Peyer's patch (tissue), 4 donors: ENCODE measurements at regions not wholly inside any gene's neighbourhood (a gene's known extent, or its start where the extent isn't known, plus 50 kb on each side); places are given as distances from the start of the nearest gene placed in this dataset.

Experiments used
- POLR2A ChIP-seq, 2 donors: fragments of 450-650 bp; IDR thresholded peaks; one replicate each; pipeline ENCODE4 v1.5.1; 2017; ENCODE audit warnings: antibody characterized with exemption in 2 of 2, mild to moderate bottlenecking in 2 of 2, moderate library complexity in 2 of 2
- TF ChIP-seq, protein P1 (sequence below), 6 experiments: fragments of 450-650 bp in 4 of 6; fragments of 200-600 bp in 2 of 6; sonication (generic) in 1 of 6; IDR thresholded peaks; one replicate each; pipeline ENCODE4 v1.5.1; 2017 to 2019; ENCODE audit warnings: antibody characterized with exemption in 6 of 6, mild to moderate bottlenecking in 3 of 6, moderate library complexity in 1 of 6

DNA sequence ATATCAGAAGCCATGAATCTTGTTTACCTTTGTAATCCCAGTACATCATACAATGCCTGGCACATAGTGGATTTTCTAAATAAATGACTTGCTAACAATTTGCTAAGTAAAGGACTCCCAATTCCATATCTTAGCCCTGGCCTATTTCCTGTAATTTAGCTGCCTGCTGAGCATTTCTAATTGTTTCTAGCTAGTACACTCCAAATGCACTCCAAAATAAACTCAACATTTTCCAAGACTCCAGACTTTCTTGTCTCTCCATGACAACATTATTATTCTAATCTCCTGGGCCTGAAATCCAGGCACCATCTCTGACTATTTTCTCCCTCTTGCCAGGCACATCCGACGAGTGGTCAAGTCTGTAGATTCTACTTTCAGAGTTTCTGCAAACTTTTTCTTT, 773.5 kb downstream of the SQOR start:
- TF ChIP-seq, protein P1, sequence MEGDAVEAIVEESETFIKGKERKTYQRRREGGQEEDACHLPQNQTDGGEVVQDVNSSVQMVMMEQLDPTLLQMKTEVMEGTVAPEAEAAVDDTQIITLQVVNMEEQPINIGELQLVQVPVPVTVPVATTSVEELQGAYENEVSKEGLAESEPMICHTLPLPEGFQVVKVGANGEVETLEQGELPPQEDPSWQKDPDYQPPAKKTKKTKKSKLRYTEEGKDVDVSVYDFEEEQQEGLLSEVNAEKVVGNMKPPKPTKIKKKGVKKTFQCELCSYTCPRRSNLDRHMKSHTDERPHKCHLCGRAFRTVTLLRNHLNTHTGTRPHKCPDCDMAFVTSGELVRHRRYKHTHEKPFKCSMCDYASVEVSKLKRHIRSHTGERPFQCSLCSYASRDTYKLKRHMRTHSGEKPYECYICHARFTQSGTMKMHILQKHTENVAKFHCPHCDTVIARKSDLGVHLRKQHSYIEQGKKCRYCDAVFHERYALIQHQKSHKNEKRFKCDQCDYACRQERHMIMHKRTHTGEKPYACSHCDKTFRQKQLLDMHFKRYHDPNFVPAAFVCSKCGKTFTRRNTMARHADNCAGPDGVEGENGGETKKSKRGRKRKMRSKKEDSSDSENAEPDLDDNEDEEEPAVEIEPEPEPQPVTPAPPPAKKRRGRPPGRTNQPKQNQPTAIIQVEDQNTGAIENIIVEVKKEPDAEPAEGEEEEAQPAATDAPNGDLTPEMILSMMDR (IDR thresholded peaks at IDR 0.05) = no peak
- TF ChIP-seq POLR2A (IDR thresholded peaks at IDR 0.05) = no peak
